ENCODE measurements at regions not wholly inside any gene's neighbourhood (a gene's known extent, or its start where the extent isn't known, plus 50 kb on each side); places are given as distances from the start of the nearest gene placed in this dataset.
"Not testable (repeated sequence)": the region's sequence is repeated elsewhere in the genome, so short reads cannot be mapped to it uniquely, and the experiment has no call there.

GRCh38 chrX:25640276-25640675, 497.9 kb upstream of the MAGEB18 start:
- no peak for DNase-seq (ENCODE audit: low spot score)

- DNase-seq (ENCODE audit: low spot score): no peak
Measured at GRCh38 chrX:25646156-25646555, 492.0 kb upstream of the MAGEB18 start.

- DNase-seq (ENCODE audit: low spot score): no peak
Measured at GRCh38 chrX:25648790-25649189, 489.4 kb upstream of the MAGEB18 start.

GRCh38 chrX:25650216-25650820, 487.8 kb upstream of the MAGEB18 start:
- peak; percentile 2 for DNase-seq (ENCODE audit: low spot score)

GRCh38 chrX:25659317-25659716, 478.8 kb upstream of the MAGEB18 start:
- no peak for DNase-seq (ENCODE audit: low spot score)

- no peak for DNase-seq (ENCODE audit: low spot score)
Measured at GRCh38 chrX:25663701-25664100, 474.4 kb upstream of the MAGEB18 start.

- no peak for DNase-seq (ENCODE audit: low spot score)
Measured at GRCh38 chrX:25665431-25665830, 472.7 kb upstream of the MAGEB18 start.

GRCh38 chrX:25667681-25668080, 470.5 kb upstream of the MAGEB18 start:
- no peak for DNase-seq (ENCODE audit: low spot score)

- DNase-seq (ENCODE audit: low spot score): no peak
Measured at GRCh38 chrX:25674776-25675175, 463.4 kb upstream of the MAGEB18 start.

GRCh38 chrX:25701876-25702275, 436.3 kb upstream of the MAGEB18 start:
- DNase-seq (ENCODE audit: low spot score): no peak

GRCh38 chrX:25717122-25717521, 421.0 kb upstream of the MAGEB18 start:
- DNase-seq (ENCODE audit: low spot score): no peak

- DNase-seq (ENCODE audit: low spot score): no peak
Measured at GRCh38 chrX:25721564-25721963, 416.6 kb upstream of the MAGEB18 start.

GRCh38 chrX:25726539-25726938, 411.6 kb upstream of the MAGEB18 start:
- no peak for DNase-seq (ENCODE audit: low spot score)

- no peak for DNase-seq (ENCODE audit: low spot score)
Measured at GRCh38 chrX:25733148-25733547, 405.0 kb upstream of the MAGEB18 start.

GRCh38 chrX:25737540-25737939, 400.6 kb upstream of the MAGEB18 start:
- peak; percentile 23 for DNase-seq (ENCODE audit: low spot score)

GRCh38 chrX:25742334-25742733, 395.8 kb upstream of the MAGEB18 start:
- no peak for DNase-seq (ENCODE audit: low spot score)

GRCh38 chrX:25754399-25754798, 383.7 kb upstream of the MAGEB18 start:
- no peak for DNase-seq (ENCODE audit: low spot score)

- peak; percentile 3 for DNase-seq (ENCODE audit: low spot score)
Measured at GRCh38 chrX:25755194-25755593, 382.9 kb upstream of the MAGEB18 start.

GRCh38 chrX:25762656-25763055, 375.5 kb upstream of the MAGEB18 start:
- no peak for DNase-seq (ENCODE audit: low spot score)

GRCh38 chrX:25771853-25772252, 366.3 kb upstream of the MAGEB18 start:
- not testable (repeated sequence) for DNase-seq (ENCODE audit: low spot score)

GRCh38 chrX:25797796-25798195, 340.3 kb upstream of the MAGEB18 start:
- DNase-seq (ENCODE audit: low spot score): not testable (repeated sequence)

GRCh38 chrX:25805744-25806143, 332.4 kb upstream of the MAGEB18 start:
- no peak for DNase-seq (ENCODE audit: low spot score)

- DNase-seq (ENCODE audit: low spot score): no peak
Measured at GRCh38 chrX:25807022-25807421, 331.1 kb upstream of the MAGEB18 start.

- DNase-seq (ENCODE audit: low spot score): peak; percentile 2
Measured at GRCh38 chrX:25810202-25810601, 327.9 kb upstream of the MAGEB18 start.
